GM21786 (cell line): ENCODE measurements at regions not wholly inside any gene's neighbourhood (a gene's known extent, or its start where the extent isn't known, plus 50 kb on each side); places are given as distances from the start of the nearest gene placed in this dataset.
"Not testable (repeated sequence)": the region's sequence is repeated elsewhere in the genome, so short reads cannot be mapped to it uniquely, and the experiment has no call there.

Experiments
- ATAC-seq: cut with Tn5 transposase; IDR thresholded peaks from one replicate; pipeline ENCODE4 v1.9.1; 2021; ENCODE audit not compliant: unreplicated experiment

- no peak for ATAC-seq
Observed at GRCh38 chr1:196160066-196160795, 448.0 kb downstream of the KCNT2 start.

DNA sequence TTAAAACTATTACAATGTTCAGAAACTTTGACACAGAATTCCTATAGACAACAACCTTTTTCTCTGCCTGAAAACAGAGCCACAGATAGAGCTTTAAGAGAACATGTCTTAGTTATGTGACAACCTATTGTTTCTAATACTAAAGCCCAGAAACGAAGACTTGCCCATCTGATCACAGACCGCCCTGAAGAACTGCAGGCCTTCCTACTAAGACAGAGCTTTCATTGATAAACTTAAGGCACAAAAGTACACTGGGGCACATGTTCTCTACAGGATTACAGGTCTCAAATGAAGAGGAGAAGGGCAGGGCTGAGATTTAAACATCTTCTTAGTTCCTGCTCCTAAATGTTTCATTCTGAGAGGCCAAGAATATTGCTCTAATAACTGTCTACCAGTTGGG lies 452.7 kb downstream of the KCNT2 start:
- no peak for ATAC-seq

- peak; percentile 43 for ATAC-seq
Observed at GRCh38 chr1:196152975-196153374, 455.3 kb downstream of the KCNT2 start.

- peak; percentile 35 for ATAC-seq
Observed at GRCh38 chr1:196152086-196152485, 456.2 kb downstream of the KCNT2 start.

DNA sequence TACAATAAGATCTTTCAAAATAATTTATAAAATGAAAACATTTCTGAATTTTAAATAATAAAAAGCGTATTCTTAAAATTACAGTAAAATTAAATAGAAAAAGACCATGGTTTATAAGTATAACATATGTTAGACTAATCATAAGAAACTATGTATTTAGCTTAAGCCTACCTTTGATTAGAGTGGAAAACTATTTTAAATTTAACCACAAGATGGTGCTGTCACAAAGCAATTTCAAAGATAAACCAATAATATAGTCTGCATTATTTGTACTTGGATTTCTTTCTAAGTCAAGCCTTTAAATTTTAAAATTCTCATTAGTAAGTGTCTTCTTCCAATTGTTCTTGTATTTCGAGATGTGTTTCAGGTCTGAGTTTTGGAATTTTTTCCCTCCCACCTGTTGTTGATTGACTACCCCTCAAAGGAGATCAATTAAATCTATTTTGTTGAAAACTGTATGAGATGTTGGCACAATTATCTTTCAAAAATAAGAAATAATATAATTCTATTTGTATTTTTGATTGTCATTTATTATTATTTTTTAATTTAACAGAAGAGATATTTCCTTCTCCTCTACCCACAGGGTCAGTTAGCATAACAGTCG lies 459.8 kb downstream of the KCNT2 start:
- ATAC-seq, result peak; percentile 48

DNA sequence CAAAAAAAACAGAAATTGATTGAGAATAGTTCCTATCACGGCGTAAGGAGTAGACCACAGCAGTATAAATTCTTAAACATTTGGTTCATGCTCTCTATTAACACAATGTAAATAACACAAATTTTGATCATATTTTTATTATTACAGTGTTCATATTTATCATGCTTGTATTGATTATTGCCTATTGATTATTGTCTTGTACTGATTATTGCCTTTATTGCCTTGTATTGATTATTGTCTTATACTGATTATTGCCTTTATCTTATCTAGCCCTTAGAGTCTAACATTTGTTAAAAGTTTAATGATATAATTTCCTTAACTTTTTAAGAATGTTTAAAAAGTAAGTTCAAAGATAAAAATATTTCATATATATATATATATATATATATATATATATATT lies 460.7 kb downstream of the KCNT2 start:
- no peak for ATAC-seq

- not testable (repeated sequence) for ATAC-seq
Observed at GRCh38 chr1:196145151-196145550, 463.1 kb downstream of the KCNT2 start.

DNA sequence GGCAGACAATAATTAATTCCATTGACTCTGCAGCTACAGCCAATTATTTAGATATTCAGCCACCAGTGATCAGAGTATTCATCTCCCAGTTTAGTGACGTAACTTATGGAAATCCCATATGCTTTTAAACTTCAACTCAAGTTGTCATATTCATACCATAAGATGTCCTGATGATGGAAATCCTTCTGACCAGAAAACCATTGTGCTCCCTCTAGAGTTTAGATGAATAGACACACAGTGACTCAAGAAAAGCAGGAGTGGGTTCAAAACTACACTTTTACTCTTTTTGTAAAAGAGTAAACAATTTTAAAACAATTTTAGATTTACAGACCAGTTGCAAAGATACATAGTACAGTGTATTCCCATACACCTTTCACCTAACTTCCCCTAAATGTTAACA lies 463.7 kb downstream of the KCNT2 start:
- no peak for ATAC-seq

- ATAC-seq, result no peak
Observed at GRCh38 chr1:196143602-196144342, 464.5 kb downstream of the KCNT2 start.

DNA sequence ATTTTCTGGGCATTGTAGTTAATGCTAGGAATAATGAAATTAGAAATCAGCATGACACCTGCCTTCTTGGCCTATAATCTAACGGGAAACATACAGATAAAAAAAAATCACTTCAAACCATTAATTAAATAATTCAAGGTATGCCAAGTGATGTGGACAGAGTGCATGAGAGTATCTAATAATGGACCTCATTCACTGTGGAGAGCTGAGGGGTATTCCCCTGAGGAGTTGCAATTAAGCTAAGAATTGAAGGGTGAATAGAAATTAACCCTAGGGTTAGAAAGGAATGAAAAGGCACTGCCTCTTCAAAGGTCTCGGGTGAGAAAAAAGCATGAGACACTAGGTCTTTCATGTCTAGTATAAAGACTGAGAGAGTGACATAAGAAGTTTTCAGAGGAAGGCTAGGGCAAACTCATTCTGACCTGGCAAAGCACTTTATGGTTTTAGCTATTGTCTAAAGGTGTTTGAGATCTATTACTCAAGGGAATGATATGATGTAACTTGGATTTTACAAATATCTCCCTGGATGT lies 466.1 kb downstream of the KCNT2 start:
- ATAC-seq, result no peak

DNA sequence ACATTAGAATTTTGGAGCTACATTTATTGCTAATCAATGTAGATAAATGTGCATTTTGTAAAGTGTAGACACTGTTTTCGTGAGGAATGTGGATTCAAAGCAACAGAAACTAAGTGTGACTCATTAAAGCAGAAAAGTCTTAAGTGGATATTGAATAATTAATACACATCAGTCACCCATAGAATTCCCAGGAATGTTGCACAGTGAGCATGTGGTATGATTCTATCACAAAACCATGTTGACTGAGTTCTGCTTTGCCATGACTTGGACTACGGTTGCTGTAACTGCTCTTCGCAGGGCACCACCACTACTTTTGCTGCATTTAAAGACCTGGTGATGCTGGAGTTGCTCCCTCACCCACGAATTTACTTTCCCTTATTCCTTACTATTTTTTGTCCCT lies 471.8 kb downstream of the KCNT2 start:
- ATAC-seq, result no peak

GRCh38 chr1:196131691-196132090 lies 476.5 kb downstream of the KCNT2 start:
- ATAC-seq, result no peak

DNA sequence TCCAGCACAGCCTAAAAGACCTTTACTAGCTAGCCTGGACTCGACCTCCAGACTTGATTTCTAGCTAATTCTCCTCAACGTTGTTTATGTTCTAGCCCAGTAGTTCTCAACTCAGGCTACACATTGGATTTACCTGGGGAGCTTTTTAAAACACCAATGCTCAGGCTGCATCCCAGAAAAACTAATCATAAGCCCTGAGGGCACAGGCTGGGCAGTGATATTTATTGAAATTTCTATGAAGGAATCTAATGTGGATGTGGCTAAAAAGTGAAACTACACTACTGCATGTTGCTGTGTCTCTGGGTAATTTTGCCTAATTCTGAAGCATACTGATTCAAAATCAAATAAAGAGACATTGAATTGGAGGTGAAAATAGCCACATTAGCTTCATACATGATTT lies 479.4 kb downstream of the KCNT2 start:
- no peak for ATAC-seq

DNA sequence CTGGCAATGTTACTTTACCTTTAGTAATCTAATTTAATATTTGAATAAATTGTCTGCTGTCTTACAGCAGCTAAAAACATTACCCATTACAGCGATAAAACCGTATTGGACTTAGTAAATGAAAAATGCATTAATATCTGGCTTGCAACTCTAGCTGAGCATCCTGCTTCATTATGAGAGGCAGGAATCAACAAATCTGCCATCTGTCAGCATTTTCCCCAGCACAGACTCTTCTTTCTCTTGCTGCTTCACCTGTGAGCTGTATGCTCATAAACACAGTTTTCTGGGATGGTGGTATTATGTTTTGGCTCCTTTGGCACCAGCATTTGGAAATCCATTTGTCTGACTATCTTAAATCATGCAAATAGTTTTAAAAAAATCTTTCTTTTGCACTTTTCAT lies 487.1 kb downstream of the KCNT2 start:
- no peak for ATAC-seq

DNA sequence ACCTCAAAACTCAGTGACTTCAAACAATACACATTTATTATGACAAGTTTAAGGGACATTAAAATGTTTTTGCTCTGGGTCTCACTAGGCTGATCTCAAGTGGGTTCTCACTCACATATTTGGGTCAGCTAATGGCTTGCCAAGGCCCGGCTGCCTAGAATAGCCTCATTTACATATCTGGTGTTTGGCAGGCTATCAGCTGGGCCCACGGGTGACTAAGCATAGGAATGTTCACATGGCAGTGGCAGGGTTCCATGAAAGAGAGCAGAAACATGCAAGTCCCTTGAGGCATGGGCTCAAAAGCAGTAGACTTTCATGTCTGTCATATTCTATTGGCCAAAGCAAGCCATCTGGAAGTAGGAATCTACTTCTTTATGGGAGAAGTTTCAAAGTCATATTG lies 492.6 kb downstream of the KCNT2 start:
- no peak for ATAC-seq

DNA sequence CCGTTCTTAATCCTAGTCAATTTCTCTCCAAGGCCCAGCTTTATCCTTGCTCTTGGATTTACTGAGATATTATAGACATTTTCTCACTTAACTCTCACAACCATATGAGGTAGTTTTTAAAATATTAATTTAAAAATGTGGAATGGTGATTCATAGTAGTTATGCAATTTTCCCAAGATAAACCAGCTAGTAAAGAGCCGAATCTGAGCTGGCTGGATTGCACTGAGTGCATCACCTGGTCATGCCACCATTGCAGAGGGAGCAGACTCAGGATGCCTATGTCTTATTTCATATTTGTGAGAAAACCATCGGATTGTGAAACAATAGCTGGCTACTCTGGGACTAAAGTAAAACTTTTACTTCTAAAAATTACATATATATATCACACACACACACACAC lies 494.0 kb downstream of the KCNT2 start:
- no peak for ATAC-seq

DNA sequence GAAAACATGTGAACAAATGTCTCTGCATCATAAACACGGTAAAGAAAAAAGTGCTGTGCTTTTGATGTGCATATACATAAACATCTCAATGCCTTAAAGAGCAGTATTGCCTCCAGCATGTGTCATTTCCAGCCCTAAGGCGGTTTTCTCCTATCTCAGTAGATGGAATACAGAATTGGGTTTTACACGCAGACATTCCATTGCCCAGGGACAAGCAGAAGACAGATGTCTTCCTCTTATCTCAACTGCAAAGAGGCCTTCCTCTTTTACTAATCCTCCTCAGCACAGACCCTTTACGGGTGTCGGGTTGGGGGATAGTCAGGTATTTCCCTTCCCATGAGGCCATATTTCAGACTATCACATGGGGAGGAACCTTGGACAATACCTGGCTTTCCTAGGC lies 499.2 kb downstream of the KCNT2 start:
- not testable (repeated sequence) for ATAC-seq

DNA sequence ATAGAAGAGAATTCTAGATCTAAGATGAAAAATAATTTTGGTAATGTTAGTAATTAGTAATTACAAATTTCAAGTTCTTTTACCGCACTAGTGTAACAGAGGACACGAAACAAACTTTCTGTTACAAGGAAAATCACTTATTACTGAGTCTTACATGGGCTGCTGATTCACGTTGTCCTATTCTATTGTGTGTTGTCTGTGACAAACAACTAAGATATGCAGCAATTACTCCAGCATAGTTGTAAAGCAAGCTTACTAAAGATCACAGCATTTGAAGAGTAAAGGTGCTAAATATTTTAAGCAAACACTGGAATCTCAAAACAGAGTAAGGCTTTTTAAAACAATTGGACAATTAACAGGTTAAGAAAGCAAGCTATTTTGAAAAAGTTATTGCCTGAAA lies 502.3 kb downstream of the KCNT2 start:
- ATAC-seq, result no peak

- ATAC-seq, result no peak
Observed at GRCh38 chr1:196102826-196103225, 505.4 kb downstream of the KCNT2 start.

GRCh38 chr1:196098000-196098399 lies 510.2 kb downstream of the KCNT2 start:
- ATAC-seq, result no peak

GRCh38 chr1:196094821-196095220 lies 513.4 kb downstream of the KCNT2 start:
- ATAC-seq, result no peak
